SK-N-SH (cell line): ENCODE measurements at regions not wholly inside any gene's neighbourhood (a gene's known extent, or its start where the extent isn't known, plus 50 kb on each side); places are given as distances from the start of the nearest gene placed in this dataset.

Source experiments
- ELF1 ChIP-seq: IDR thresholded peaks from 2 replicates; pipeline ENCODE4 v1.4.0; 2012
- POLR2AphosphoS5 ChIP-seq: IDR thresholded peaks from 2 replicates; pipeline ENCODE4 v1.6.1; 2012; ENCODE audit warnings: low read depth, low read length
- RFX5 ChIP-seq: IDR thresholded peaks from 2 replicates; pipeline ENCODE4 v1.6.1; 2012; ENCODE audit warnings: mild to moderate bottlenecking, improper control_type of control experiment, low read length
- TCF12 ChIP-seq: IDR thresholded peaks from 2 replicates; pipeline ENCODE4 v1.4.0; 2012
- TF ChIP-seq, protein P1 (sequence below): fragments of 200-600 bp; sonication (generic); IDR thresholded peaks from 2 replicates; pipeline ENCODE4 v1.6.1; 2017; ENCODE audit warnings: antibody characterized with exemption, mild to moderate bottlenecking, moderate library complexity
- TF ChIP-seq, protein P2 (sequence below): IDR thresholded peaks from 2 replicates; pipeline ENCODE4 v1.4.0; 2012; ENCODE audit warnings: low read depth

DNA sequence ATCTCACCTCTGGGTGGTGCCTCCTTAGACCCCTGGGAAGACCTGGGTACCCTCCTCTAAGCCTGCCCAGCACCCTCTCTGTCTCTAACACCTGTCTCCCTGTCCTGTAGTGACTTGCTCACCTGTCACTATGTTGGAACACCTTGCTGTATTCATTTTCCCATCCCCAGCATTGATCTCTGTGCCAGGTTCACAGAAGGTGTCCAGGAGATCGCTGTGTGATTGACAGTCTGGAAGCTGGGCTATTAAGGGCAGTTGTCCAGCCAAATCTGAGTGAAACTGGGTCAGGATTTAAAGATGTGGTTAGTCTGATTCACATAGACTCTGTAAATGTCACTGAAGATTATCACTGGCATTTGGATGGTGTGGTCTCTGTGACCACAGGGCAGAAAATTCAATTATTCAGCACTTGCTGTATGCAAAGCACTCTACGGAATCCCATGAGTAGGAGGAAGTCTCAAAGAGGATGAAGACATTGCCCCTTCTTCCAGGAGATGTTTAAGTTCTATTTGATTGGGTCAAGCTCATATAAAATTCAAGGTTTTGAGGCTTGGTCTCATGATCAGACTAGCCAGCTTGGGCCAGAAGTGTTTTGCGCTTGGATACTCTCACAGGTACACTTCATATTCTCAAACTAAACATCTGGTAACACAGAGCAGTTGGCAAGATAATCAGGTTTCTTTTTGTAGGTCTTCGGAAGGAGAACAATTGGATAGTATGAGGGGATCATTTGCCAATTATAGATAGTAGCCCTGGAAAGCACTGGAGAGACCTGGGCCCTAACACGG, 57.8 kb upstream of the TAGAP start:
- TF ChIP-seq, protein P1, sequence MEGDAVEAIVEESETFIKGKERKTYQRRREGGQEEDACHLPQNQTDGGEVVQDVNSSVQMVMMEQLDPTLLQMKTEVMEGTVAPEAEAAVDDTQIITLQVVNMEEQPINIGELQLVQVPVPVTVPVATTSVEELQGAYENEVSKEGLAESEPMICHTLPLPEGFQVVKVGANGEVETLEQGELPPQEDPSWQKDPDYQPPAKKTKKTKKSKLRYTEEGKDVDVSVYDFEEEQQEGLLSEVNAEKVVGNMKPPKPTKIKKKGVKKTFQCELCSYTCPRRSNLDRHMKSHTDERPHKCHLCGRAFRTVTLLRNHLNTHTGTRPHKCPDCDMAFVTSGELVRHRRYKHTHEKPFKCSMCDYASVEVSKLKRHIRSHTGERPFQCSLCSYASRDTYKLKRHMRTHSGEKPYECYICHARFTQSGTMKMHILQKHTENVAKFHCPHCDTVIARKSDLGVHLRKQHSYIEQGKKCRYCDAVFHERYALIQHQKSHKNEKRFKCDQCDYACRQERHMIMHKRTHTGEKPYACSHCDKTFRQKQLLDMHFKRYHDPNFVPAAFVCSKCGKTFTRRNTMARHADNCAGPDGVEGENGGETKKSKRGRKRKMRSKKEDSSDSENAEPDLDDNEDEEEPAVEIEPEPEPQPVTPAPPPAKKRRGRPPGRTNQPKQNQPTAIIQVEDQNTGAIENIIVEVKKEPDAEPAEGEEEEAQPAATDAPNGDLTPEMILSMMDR = no peak
- no peak for TF ChIP-seq TCF12
- TF ChIP-seq POLR2AphosphoS5 = no peak
- TF ChIP-seq RFX5 = no peak
- TF ChIP-seq, protein P2, sequence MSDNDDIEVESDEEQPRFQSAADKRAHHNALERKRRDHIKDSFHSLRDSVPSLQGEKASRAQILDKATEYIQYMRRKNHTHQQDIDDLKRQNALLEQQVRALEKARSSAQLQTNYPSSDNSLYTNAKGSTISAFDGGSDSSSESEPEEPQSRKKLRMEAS = no peak
- no peak for TF ChIP-seq ELF1
